ENCODE measurements at regions not wholly inside any gene's neighbourhood (a gene's known extent, or its start where the extent isn't known, plus 50 kb on each side); places are given as distances from the start of the nearest gene placed in this dataset.

DNA sequence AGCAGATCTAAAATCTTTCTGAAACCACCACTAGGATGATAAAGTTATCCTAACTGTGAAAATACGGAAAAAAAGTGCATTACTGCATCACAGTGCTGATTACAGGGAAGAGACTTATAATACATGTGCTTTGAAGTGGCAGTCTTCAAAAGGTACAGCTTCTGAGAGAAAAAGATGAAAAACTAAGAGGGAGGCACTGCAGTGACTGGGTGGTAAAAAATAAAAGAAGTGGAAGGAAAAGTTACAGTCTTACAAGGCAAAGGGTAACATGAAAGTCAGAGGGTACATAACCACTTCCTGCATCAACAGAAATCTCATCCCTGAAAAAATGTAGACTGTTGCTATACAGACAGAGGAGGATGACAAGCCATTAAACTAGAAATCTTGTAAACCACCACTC, 465.3 kb downstream of the ACTR3B start:
- TF ChIP-seq, protein P1, sequence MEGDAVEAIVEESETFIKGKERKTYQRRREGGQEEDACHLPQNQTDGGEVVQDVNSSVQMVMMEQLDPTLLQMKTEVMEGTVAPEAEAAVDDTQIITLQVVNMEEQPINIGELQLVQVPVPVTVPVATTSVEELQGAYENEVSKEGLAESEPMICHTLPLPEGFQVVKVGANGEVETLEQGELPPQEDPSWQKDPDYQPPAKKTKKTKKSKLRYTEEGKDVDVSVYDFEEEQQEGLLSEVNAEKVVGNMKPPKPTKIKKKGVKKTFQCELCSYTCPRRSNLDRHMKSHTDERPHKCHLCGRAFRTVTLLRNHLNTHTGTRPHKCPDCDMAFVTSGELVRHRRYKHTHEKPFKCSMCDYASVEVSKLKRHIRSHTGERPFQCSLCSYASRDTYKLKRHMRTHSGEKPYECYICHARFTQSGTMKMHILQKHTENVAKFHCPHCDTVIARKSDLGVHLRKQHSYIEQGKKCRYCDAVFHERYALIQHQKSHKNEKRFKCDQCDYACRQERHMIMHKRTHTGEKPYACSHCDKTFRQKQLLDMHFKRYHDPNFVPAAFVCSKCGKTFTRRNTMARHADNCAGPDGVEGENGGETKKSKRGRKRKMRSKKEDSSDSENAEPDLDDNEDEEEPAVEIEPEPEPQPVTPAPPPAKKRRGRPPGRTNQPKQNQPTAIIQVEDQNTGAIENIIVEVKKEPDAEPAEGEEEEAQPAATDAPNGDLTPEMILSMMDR (conservative IDR thresholded peaks at IDR 0.05 in 1 of 2, IDR thresholded peaks at IDR 0.05 in 1 of 2; ENCODE audit: extremely low read depth in 1 of 2, insufficient read depth in 1 of 2, low read depth in 1 of 2, low read length in 2 of 2), result no peak
- TF ChIP-seq EZH2 (IDR thresholded peaks at IDR 0.05; ENCODE audit: borderline replicate concordance, low read length), result no peak
